HCT116 (cell line): ENCODE measurements at regions not wholly inside any gene's neighbourhood (a gene's known extent, or its start where the extent isn't known, plus 50 kb on each side); places are given as distances from the start of the nearest gene placed in this dataset.

Source experiments
- ATAC-seq: fragments of 200-7000 bp; cut with Tn5 transposase; 2 replicates; pipeline ENCODE4 v1.9.1; 2020; ENCODE audit warnings: mild to moderate bottlenecking, moderate library complexity
- BruUV-seq: library from RNA; stranded (reverse); fragments of 400-500 nt; replicated peaks from 2 replicates; lab custom pipeline; 2021; lab: Mats Ljungman, UMichigan
- CTCF ChIA-PET: fragments of 300-600 bp; sonication (Branson Sonifier 250); formaldehyde crosslinking; loops from one replicate; lab custom pipeline; 2021; ENCODE audit warnings: antibody characterized with exemption; lab: Charles Lee
- POLR2A ChIA-PET: fragments of 300-600, 350-600 bp; sonication (Branson Sonifier 250); formaldehyde crosslinking; loops from one replicate; lab custom pipeline; 2021; ENCODE audit warnings: antibody characterized with exemption; lab: Charles Lee
- RAD21 ChIA-PET, 2 experiments: fragments of 300-600 bp; sonication (Branson Sonifier 250); formaldehyde crosslinking; loops; one replicate each; lab custom pipeline; 2023; ENCODE audit warnings: low total read pairs in 2 of 2; ENCODE audit not compliant: uncharacterized antibody in 2 of 2, unreplicated experiment in 2 of 2, low non-redundant PET in 1 of 2; lab: Charles Lee
- DNase-seq: peaks from one replicate; pipeline ENCODE4 v3.0.0-alpha.2; 2010; ENCODE audit warnings: low read depth, low spot score
- H2AFZ ChIP-seq: fragments of 200-600 bp; shearing (Covaris generic), sonication (generic); 2 replicates; pipeline ENCODE4 v1.6.1; 2017; ENCODE audit warnings: low read depth, mixed run types, mixed read lengths, antibody characterized with exemption, low read length; ENCODE audit not compliant: poor library complexity, severe bottlenecking
- H3K27ac ChIP-seq: 2 replicates; pipeline ENCODE4 v1.5.1; 2012; ENCODE audit warnings: low read depth, low read length
- H3K27me3 ChIP-seq: fragments of 200-600 bp; sonication (generic); 2 replicates; pipeline ENCODE4 v1.6.1; 2016; ENCODE audit warnings: mixed run types, low read length, mixed read lengths; ENCODE audit not compliant: insufficient read depth
- H3K36me3 ChIP-seq, 2 experiments: fragments of 200-500 bp in 1 of 2; fragments of 200-600 bp in 1 of 2; sonication (Bioruptor generic) in 1 of 2; sonication (generic) in 1 of 2; 2 replicates each; pipeline versions ENCODE4 v1.5.1 to v1.6.1; 2014 to 2016; ENCODE audit warnings: low read length in 2 of 2, inconsistent platforms in 1 of 2, mixed read lengths in 1 of 2, mixed run types in 1 of 2; ENCODE audit not compliant: insufficient read depth in 2 of 2, control insufficient read depth in 1 of 2
- H3K4me1 ChIP-seq, 2 experiments: fragments of 200-600 bp in 1 of 2; sonication (generic) in 1 of 2; 2 replicates each; pipeline versions ENCODE4 v1.5.1 to v1.6.1; 2012 to 2017; ENCODE audit warnings: low read length in 2 of 2, inconsistent platforms in 1 of 2, mild to moderate bottlenecking in 1 of 2, mixed read lengths in 1 of 2, mixed run types in 1 of 2, moderate library complexity in 1 of 2; ENCODE audit not compliant: insufficient read depth in 2 of 2, control insufficient read depth in 1 of 2
- H3K4me2 ChIP-seq: fragments of 200-600 bp; sonication (generic); 2 replicates; pipeline ENCODE4 v1.6.1; 2017; ENCODE audit warnings: mixed run types, low read length, mixed read lengths
- H3K4me3 ChIP-seq, 2 experiments: fragments of 200-600 bp in 1 of 2; sonication (generic) in 1 of 2; replicated peaks in 1 of 2; 2 replicates each; pipeline ENCODE4 v1.5.1; 2011 to 2016; ENCODE audit warnings: low read length in 2 of 2, control low read depth in 1 of 2, low read depth in 1 of 2, mild to moderate bottlenecking in 1 of 2, mixed read lengths in 1 of 2, mixed run types in 1 of 2
- H3K79me2 ChIP-seq: fragments of 200-600 bp; sonication (generic); 2 replicates; pipeline ENCODE4 v1.6.1; 2017; ENCODE audit warnings: mild to moderate bottlenecking, mixed run types, low read length, moderate library complexity, mixed read lengths; ENCODE audit not compliant: insufficient read depth
- H3K9ac ChIP-seq: fragments of 200-600 bp; sonication (generic); 2 replicates; pipeline ENCODE4 v1.6.1; 2016; ENCODE audit warnings: low read length, mixed read lengths
- H3K9me2 ChIP-seq: fragments of 200-600 bp; sonication (generic), shearing (Covaris generic); 2 replicates; pipeline ENCODE4 v1.6.1; 2017; ENCODE audit warnings: mixed run types, mild to moderate bottlenecking, moderate library complexity; ENCODE audit not compliant: insufficient read depth
- H3K9me3 ChIP-seq, 2 experiments: fragments of 200-500 bp in 1 of 2; fragments of 200-600 bp in 1 of 2; sonication (Bioruptor generic) in 1 of 2; sonication (generic) in 1 of 2; 2 replicates each; pipeline ENCODE4 v1.6.1; 2014 to 2017; ENCODE audit warnings: low read length in 2 of 2, mixed read lengths in 2 of 2, inconsistent platforms in 1 of 2, low read depth in 1 of 2, mild to moderate bottlenecking in 1 of 2, mixed run types in 1 of 2, moderate library complexity in 1 of 2; ENCODE audit not compliant: control insufficient read depth in 1 of 2, insufficient read depth in 1 of 2
- H4K20me1 ChIP-seq: fragments of 200-600 bp; sonication (generic), shearing (Covaris generic); 2 replicates; pipeline ENCODE4 v1.6.1; 2017; ENCODE audit warnings: mixed run types, mild to moderate bottlenecking, moderate library complexity; ENCODE audit not compliant: insufficient read depth
- CBX3 ChIP-seq: IDR thresholded peaks from 2 replicates; pipeline ENCODE4 v1.6.1; 2012; ENCODE audit warnings: low read depth
- ELF1 ChIP-seq: IDR thresholded peaks from 2 replicates; pipeline ENCODE4 v1.6.1; 2012; ENCODE audit warnings: low read depth, borderline replicate concordance
- EZH2phosphoT487 ChIP-seq: fragments of 200-600 bp; IDR thresholded peaks from 2 replicates; pipeline ENCODE4 v1.6.1; 2018; ENCODE audit warnings: antibody characterized with exemption, borderline replicate concordance
- JUND ChIP-seq: IDR thresholded peaks from 2 replicates; pipeline ENCODE4 v1.6.1; 2012
- MAX ChIP-seq: IDR thresholded peaks from 2 replicates; pipeline ENCODE4 v1.6.1; 2012
- POLR2AphosphoS5 ChIP-seq: IDR thresholded peaks from 2 replicates; pipeline ENCODE4 v1.6.1; 2011; ENCODE audit warnings: mild to moderate bottlenecking, low read depth, low read length, moderate library complexity
- REST ChIP-seq: IDR thresholded peaks from 2 replicates; pipeline ENCODE4 v1.6.1; 2012; ENCODE audit warnings: low read depth
- SP1 ChIP-seq: IDR thresholded peaks from 2 replicates; pipeline ENCODE4 v1.6.1; 2012; ENCODE audit warnings: low read depth
- TCF7L2 ChIP-seq: IDR thresholded peaks from 2 replicates; pipeline ENCODE4 v1.7.0; 2011; ENCODE audit warnings: borderline replicate concordance, inconsistent platforms; ENCODE audit not compliant: insufficient read depth, insufficient read length; ENCODE audit errors: extremely low read depth
- YY1 ChIP-seq: IDR thresholded peaks from 2 replicates; pipeline ENCODE4 v1.6.1; 2011; ENCODE audit warnings: low read length, low read depth, moderate library complexity, mild to moderate bottlenecking; ENCODE audit not compliant: insufficient replicate concordance; ENCODE audit errors: extremely low read depth
- intact Hi-C: fragments of 100-400 bp; cut with micrococcal nuclease; formaldehyde crosslinking; loops from 2 replicates; pipeline ENCODE4 v1.10.0; 2022

DNA sequence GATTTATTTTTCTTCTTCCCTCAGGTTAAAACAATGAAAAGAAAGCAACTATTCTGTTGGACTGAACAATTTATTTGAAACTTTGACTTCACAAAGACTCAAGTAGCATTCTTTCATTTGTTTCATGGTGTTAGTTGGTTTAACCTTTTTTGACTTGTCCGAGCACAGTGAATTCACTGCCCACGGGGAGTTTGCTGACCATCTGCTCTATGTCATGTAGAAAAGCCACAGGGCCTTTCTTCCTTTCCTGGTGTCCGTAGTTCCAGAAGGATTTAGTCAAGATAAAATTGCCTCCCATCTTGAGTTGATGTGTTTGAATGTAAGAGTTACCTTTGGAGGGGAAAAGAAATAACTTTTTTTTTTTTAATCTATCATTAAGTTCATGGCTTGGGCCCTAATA, 55.1 kb upstream of the ZNF608 start:
- H3K4me2 ChIP-seq, result no peak overlapping the region
- no peak overlapping the region for H3K27ac ChIP-seq
- H2AFZ ChIP-seq, result no peak overlapping the region
- ChIA-PET POLR2A (no interaction called here), CTCF (no interaction called here), RAD21 (no interaction called here)
- H3K9me2 ChIP-seq, result 0 out of 2 replicates have a peak, but pooled peaks cover 4% of the 10 kb centered on the region
- H3K4me1 ChIP-seq, result peaks cover 3% of the 10 kb centered on the region in 2 experiments; a peak in 2 of 4 replicates
- no peaks in the 10 kb centered on the region for H3K36me3 ChIP-seq
- ATAC-seq (no peak), DNase-seq (no peak)
- no peaks in the 10 kb centered on the region for H4K20me1 ChIP-seq
- H3K27me3 ChIP-seq, result no peaks in the 10 kb centered on the region
- no peak overlapping the region for H3K9ac ChIP-seq
- no peak overlapping the region for H3K4me3 ChIP-seq
- intact Hi-C loops, result no loop called here
- TF ChIP-seq POLR2AphosphoS5, result no peak
- no peak for TF ChIP-seq YY1
- TF ChIP-seq MAX, result no peak
- TF ChIP-seq TCF7L2, result no peak
- TF ChIP-seq CBX3, result no peak
- no peak for TF ChIP-seq ELF1
- no peak for TF ChIP-seq JUND
- no peak for TF ChIP-seq REST
- no peak for TF ChIP-seq SP1
- TF ChIP-seq EZH2phosphoT487, result no peak
- H3K9me3 ChIP-seq, result no peaks in the 10 kb centered on the region
- no peaks in the 10 kb centered on the region for H3K79me2 ChIP-seq
- no TSS peak for BruUV-seq
